Activated T-cell treated with anti-CD3 and anti-CD28 coated beads, Interleukin-2, amount 50 U/mL, for 4 hours (primary cell): ENCODE measurements at regions not wholly inside any gene's neighbourhood (a gene's known extent, or its start where the extent isn't known, plus 50 kb on each side); places are given as distances from the start of the nearest gene placed in this dataset.
"Not testable (repeated sequence)": the region's sequence is repeated elsewhere in the genome, so short reads cannot be mapped to it uniquely, and the experiment has no call there.

Experiments
- ATAC-seq, 2 donors: fragments of 200-7000 bp; cut with Tn5 transposase; one replicate each; pipeline ENCODE4 v1.10.0; 2021
- DNase-seq: peaks from one replicate; pipeline ENCODE4 v3.0.0-alpha.2; 2020
- H3K27me3 Mint-ChIP-seq: one replicate; pipeline ENCODE4 v1.8.0; 2021; ENCODE audit warnings: low read depth, mixed read lengths
- H3K36me3 Mint-ChIP-seq: one replicate; pipeline ENCODE4 v1.8.0; 2022; ENCODE audit warnings: mixed read lengths; ENCODE audit not compliant: insufficient read depth
- H3K4me1 Mint-ChIP-seq: one replicate; pipeline ENCODE4 v1.8.0; 2021; ENCODE audit warnings: low read depth, mixed read lengths
- H3K4me3 Mint-ChIP-seq: one replicate; pipeline ENCODE4 v1.8.0; 2021; ENCODE audit warnings: mild to moderate bottlenecking, moderate library complexity, mixed read lengths
- H3K9me3 Mint-ChIP-seq: one replicate; pipeline ENCODE4 v1.8.0; 2021; ENCODE audit warnings: mixed read lengths

GRCh38 chr16:86072328-86073102, 173.6 kb downstream of the IRF8 start:
- DNase-seq (no peak), ATAC-seq (no peak)
- peaks cover 44% of the 10 kb centered on the region for H3K27me3 Mint-ChIP-seq
- H3K4me3 Mint-ChIP-seq: no peak overlapping the region
- H3K9me3 Mint-ChIP-seq: no peaks in the 10 kb centered on the region
- no peaks in the 10 kb centered on the region for H3K4me1 Mint-ChIP-seq
- no peaks in the 10 kb centered on the region for H3K36me3 Mint-ChIP-seq

DNA sequence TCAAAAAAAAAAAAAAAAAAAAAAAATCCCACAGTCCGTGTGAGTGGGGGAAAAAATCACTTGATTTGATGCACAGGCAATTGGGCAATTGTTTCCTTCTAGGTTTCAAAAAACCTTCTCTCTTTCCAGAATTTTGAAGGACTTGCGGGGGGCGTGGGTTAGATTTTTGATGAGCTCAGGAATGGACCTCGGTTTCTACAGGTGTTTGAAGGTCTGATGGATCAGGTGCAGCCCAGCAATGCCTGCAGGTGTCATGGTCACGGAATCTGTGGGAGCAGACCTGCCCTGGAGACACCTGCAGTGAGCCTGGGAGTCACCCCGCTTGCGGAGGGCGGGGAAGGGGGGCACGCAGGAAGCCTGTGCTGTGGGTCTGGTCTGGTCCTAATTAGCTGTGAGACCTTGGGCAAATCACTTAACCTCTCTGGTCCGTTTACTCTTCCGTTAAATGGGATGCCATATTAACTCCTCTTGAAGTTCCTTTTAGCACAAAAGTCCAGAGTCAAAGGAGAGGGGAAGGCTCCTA, 174.2 kb downstream of the IRF8 start:
- H3K27me3 Mint-ChIP-seq: peaks cover 39% of the 10 kb centered on the region
- H3K36me3 Mint-ChIP-seq: no peaks in the 10 kb centered on the region
- DNase-seq: no peak
- no peak overlapping the region for H3K4me3 Mint-ChIP-seq
- no peaks in the 10 kb centered on the region for H3K4me1 Mint-ChIP-seq
- no peak for ATAC-seq
- no peaks in the 10 kb centered on the region for H3K9me3 Mint-ChIP-seq

DNA sequence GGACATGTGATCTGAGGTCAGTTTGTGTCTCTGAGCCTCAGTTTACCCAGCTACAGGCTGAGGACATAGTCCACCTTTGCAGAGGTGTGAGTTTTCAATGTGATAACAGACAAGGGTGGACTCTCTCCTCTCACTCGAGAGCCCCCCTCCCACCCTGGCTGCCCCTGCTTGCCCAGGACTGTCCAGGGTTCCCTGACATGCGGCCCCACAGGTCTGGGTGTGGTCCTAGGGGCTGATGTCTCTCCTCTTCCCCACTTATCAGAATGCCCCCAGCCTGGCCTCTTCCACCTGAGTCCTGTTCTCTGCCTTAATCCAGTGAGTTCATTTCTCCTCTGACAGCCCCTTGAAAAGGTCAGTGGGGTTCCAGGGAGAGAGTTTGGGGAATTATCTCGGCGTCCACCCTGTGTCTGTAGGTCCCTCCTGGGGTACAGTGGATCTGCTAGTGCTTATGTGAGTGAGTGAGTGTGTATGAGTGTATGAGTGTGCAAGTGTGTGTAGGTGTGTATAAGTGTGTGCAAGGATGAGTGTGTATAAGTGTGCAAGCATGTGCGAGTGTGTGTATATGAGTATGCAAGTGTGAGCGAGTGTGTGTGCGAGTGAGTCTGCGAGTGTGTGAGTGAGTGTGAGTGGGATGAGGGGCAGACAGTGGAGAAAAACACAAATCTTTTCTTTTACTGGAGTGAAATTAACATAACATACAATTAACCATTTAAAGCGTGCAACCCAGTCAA, 175.0 kb downstream of the IRF8 start:
- Mint-ChIP-seq H3K4me3 (no peak overlapping the region), H3K36me3 (no peaks in the 10 kb centered on the region), H3K27me3 (peaks cover 35% of the 10 kb centered on the region), H3K4me1 (no peaks in the 10 kb centered on the region), H3K9me3 (no peaks in the 10 kb centered on the region)
- no peak for ATAC-seq
- DNase-seq: no peak

DNA sequence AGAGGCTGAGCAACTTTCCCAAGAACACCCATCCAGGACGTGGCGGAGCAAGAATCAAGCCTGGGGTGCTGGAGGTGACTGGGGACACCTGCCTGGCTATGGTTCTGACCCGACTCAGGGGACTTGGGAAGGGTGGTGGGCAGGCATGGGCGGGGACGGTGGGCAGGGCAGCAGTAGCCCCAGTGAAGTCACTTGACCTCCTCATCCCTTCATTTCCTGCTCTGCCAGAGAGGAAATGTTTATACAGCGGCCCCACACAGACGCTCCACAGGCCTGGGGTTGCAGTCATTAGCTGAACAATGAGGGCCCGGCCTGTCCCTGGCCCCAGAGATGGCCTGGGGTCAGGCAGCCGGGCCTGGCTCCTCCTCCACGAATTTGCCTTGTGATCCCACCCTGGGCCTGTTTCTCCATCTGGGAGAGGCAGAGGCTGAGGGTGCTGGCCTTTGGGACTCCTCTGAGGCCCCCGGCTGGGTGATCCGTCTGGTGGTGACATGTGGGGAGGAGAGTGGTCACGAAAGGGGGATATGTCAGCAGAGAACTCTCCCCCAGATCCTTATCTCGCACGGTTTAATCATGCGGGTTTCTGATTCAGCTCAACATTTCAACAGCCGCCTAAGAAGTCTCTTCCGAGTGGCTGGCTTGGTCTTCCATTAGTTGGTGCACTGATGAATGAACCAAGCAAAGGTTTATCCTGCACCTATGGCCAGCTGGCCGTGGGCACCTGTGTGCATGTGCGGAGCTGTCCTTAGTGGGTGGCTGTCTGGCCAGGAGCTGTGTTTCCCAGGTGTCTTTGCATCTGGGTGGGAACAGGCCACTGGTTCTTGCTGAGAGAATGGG, 175.9 kb downstream of the IRF8 start:
- Mint-ChIP-seq H3K36me3 (no peaks in the 10 kb centered on the region), H3K27me3 (peaks cover 33% of the 10 kb centered on the region), H3K9me3 (no peaks in the 10 kb centered on the region), H3K4me3 (no peak overlapping the region), H3K4me1 (no peaks in the 10 kb centered on the region)
- ATAC-seq (no peak), DNase-seq (no peak)

GRCh38 chr16:86075488-86075785, 176.5 kb downstream of the IRF8 start:
- ATAC-seq: no peak
- Mint-ChIP-seq H3K27me3 (peaks cover 32% of the 10 kb centered on the region), H3K9me3 (no peaks in the 10 kb centered on the region), H3K4me1 (no peaks in the 10 kb centered on the region), H3K36me3 (no peaks in the 10 kb centered on the region), H3K4me3 (no peak overlapping the region)
- DNase-seq: no peak

DNA sequence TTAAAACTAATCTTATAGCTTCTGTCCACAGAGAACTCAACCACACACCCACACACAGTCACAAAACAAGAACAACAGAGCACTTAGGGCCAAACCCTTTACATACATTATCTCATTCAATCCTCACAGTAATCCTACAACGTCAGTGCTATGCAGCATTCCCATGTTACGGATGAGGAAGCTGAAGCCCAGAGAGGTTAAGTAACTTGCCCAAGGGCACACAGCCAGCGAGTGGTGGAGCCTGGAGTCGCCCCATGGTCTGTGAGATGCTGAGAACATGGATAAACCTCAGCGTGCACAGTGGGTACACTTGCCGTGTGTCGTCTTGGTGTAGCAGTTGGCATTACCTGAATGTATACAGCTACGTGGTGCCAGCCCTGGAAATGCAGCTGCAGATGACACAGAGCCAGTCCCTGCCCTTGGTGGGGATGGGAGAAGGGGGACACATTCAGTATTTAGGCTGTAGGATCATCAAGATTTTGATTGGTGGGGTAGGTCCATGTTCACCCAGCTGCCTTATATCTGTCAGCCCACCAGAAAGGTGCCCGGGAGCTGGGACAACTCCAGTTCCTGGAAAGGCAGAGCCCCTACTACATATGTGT, 177.0 kb downstream of the IRF8 start:
- no peaks in the 10 kb centered on the region for H3K36me3 Mint-ChIP-seq
- DNase-seq (no peak), ATAC-seq (no peak)
- no peak overlapping the region for H3K4me3 Mint-ChIP-seq
- H3K4me1 Mint-ChIP-seq: no peaks in the 10 kb centered on the region
- H3K9me3 Mint-ChIP-seq: no peaks in the 10 kb centered on the region
- H3K27me3 Mint-ChIP-seq: peaks cover 30% of the 10 kb centered on the region

GRCh38 chr16:86076606-86077005, 177.6 kb downstream of the IRF8 start:
- no peak overlapping the region for H3K4me3 Mint-ChIP-seq

GRCh38 chr16:86077243-86077940, 178.4 kb downstream of the IRF8 start:
- Mint-ChIP-seq H3K9me3 (no peaks in the 10 kb centered on the region), H3K36me3 (no peaks in the 10 kb centered on the region), H3K4me1 (no peaks in the 10 kb centered on the region), H3K27me3 (peaks cover 25% of the 10 kb centered on the region), H3K4me3 (no peak overlapping the region)
- DNase-seq (no peak), ATAC-seq (no peak)

More at GRCh38 chr16:86076606-86077005, 177.6 kb downstream of the IRF8 start:
- Mint-ChIP-seq H3K4me1 (no peaks in the 10 kb centered on the region), H3K9me3 (no peaks in the 10 kb centered on the region), H3K27me3 (peaks cover 29% of the 10 kb centered on the region), H3K36me3 (no peaks in the 10 kb centered on the region)
- DNase-seq (no peak), ATAC-seq (no peak)

GRCh38 chr16:86078121-86078600, 179.2 kb downstream of the IRF8 start:
- DNase-seq (no peak), ATAC-seq (no peak)
- Mint-ChIP-seq H3K9me3 (no peaks in the 10 kb centered on the region), H3K4me3 (no peak overlapping the region), H3K36me3 (no peaks in the 10 kb centered on the region), H3K27me3 (peaks cover 20% of the 10 kb centered on the region), H3K4me1 (no peaks in the 10 kb centered on the region)

DNA sequence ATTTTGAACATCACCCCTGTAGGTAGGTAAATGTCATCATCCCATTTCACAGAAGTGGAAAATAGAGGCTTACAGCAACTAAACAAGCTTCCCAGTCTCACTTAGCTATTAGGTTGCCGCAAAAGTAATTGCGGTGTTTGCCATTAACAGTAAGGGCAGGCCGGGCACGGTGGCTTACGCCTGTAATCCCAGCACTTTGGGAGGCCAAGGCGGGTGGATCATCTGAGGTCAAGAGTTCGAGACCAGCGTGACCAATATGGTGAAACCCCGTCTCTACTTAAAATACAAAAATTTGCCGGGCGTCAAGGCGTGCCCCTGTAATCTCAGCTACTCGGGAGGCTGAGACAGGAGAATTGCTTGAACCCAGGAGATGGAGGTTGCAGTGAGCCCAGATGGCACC, 179.7 kb downstream of the IRF8 start:
- not testable (repeated sequence) for DNase-seq, ATAC-seq, H3K4me1 Mint-ChIP-seq, H3K36me3 Mint-ChIP-seq, H3K9me3 Mint-ChIP-seq, H3K4me3 Mint-ChIP-seq
- peaks cover 19% of the 10 kb centered on the region for H3K27me3 Mint-ChIP-seq

GRCh38 chr16:86079255-86079885, 180.4 kb downstream of the IRF8 start:
- no peak for ATAC-seq
- no peak overlapping the region for H3K4me3 Mint-ChIP-seq
- peaks cover 16% of the 10 kb centered on the region for H3K27me3 Mint-ChIP-seq
- H3K4me1 Mint-ChIP-seq: no peaks in the 10 kb centered on the region
- DNase-seq: no peak
- H3K9me3 Mint-ChIP-seq: no peaks in the 10 kb centered on the region
- no peaks in the 10 kb centered on the region for H3K36me3 Mint-ChIP-seq

DNA sequence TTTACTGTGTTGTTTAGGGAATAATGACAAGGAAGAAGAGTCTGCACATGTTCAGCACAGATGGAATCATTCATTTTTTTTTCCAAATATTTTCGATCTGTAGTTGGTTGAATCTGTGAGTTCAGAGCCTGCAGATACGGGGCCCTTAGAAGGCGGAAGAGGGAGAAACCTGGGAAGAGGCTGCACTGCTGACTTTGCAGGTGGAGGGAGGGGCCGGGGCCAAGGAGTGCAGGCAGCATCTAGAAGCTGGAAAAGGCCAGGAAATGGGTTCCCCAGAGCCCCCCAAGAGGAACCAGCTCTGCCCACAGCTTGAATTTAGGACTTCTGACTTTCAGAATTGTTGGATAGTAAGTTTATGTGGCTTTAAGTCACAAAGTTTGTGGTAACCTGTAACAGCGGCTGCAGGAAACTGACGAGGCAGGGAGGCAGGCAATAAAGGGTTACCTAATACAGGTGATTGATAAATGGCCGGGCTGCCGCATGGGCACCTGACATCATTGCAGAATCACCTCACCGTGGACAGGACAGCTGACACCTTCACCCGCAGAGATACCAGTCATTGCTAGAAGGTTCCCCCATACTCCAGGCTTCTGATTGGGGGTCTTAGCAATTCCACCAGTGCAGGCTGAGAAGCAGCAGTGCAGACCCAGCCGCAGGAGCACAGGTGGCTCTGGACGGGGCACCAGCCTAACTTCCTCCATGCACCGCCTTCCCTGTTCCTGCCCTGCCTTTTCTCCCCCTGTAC, 181.3 kb downstream of the IRF8 start:
- DNase-seq: no peak
- Mint-ChIP-seq H3K4me3 (no peak overlapping the region), H3K36me3 (no peaks in the 10 kb centered on the region), H3K27me3 (peaks cover 13% of the 10 kb centered on the region), H3K4me1 (no peaks in the 10 kb centered on the region), H3K9me3 (no peaks in the 10 kb centered on the region)
- ATAC-seq: no peak

DNA sequence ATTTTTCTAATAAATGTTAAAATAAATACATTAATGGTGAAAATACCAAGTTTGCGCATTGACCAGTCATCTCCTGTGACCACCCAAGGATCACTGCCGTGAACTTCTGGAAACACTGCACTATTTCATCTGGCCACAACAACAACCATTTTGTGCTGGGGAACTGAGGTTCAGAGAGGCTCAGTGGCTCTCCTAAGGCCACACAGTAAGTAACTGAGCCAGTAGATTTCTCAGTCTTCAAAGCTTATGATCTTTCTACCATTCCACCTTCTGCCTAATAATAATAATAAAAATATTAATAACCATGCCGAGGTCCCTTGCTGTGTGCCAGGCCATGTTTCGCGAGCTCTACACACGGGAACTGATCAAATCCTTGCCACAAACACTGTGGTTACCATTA, 182.0 kb downstream of the IRF8 start:
- H3K4me1 Mint-ChIP-seq: no peaks in the 10 kb centered on the region
- ATAC-seq (no peak), DNase-seq (no peak)
- no peak overlapping the region for H3K4me3 Mint-ChIP-seq
- H3K36me3 Mint-ChIP-seq: no peaks in the 10 kb centered on the region
- H3K9me3 Mint-ChIP-seq: no peaks in the 10 kb centered on the region
- peaks cover 9% of the 10 kb centered on the region for H3K27me3 Mint-ChIP-seq
